PC-3 (cell line): ENCODE measurements at regions not wholly inside any gene's neighbourhood (a gene's known extent, or its start where the extent isn't known, plus 50 kb on each side); places are given as distances from the start of the nearest gene placed in this dataset.
"Not testable (repeated sequence)": the region's sequence is repeated elsewhere in the genome, so short reads cannot be mapped to it uniquely, and the experiment has no call there.

ENCODE experiments used
- ATAC-seq: fragments of 200-7000 bp; cut with Tn5 transposase; 2 replicates; pipeline ENCODE4 v1.9.1; 2020; ENCODE audit warnings: mild to moderate bottlenecking, moderate library complexity
- BruUV-seq: library from RNA; stranded (reverse); fragments of 400-500 nt; replicated peaks from 2 replicates; lab custom pipeline; 2021; lab: Mats Ljungman, UMichigan
- CTCF ChIA-PET: fragments of 300-600 bp; sonication (Branson Sonifier 250); formaldehyde crosslinking; loops from one replicate; lab custom pipeline; 2022; ENCODE audit warnings: antibody characterized with exemption; lab: Charles Lee
- POLR2A ChIA-PET: fragments of 300-600 bp; sonication (Branson Sonifier 250); formaldehyde crosslinking; loops from one replicate; lab custom pipeline; 2022; ENCODE audit warnings: antibody characterized with exemption; ENCODE audit not compliant: unreplicated experiment; lab: Charles Lee
- DNase-seq: peaks from one replicate; pipeline ENCODE4 v3.0.0-alpha.2; 2015
- H2AFZ ChIP-seq: fragments of 300-600 bp; sonication (generic); 2 replicates; pipeline ENCODE4 v1.6.0; 2016; ENCODE audit warnings: antibody characterized with exemption, low read length
- H3F3A ChIP-seq: fragments of 300-600 bp; sonication (generic); one replicate; pipeline ENCODE4 v1.6.0; 2017; ENCODE audit warnings: antibody characterized with exemption, low read length, control low read depth, mild to moderate bottlenecking; ENCODE audit not compliant: unreplicated experiment
- H3K27ac ChIP-seq: fragments of 300-600 bp; sonication (generic); 2 replicates; pipeline ENCODE4 v1.5.1; 2016; ENCODE audit warnings: mild to moderate bottlenecking, low read length
- H3K27me3 ChIP-seq: fragments of 300-600 bp; sonication (generic); 2 replicates; pipeline ENCODE4 v1.6.1; 2016; ENCODE audit warnings: low read length, mixed read lengths
- H3K36me3 ChIP-seq: fragments of 300-600 bp; sonication (generic); 2 replicates; pipeline ENCODE4 v1.6.1; 2016; ENCODE audit warnings: low read depth, mixed run types, low read length, mixed read lengths
- H3K4me1 ChIP-seq: fragments of 300-600 bp; sonication (generic); 2 replicates; pipeline ENCODE4 v1.5.1; 2016; ENCODE audit warnings: low read length; ENCODE audit not compliant: insufficient read depth
- H3K4me2 ChIP-seq: fragments of 300-600 bp; sonication (generic); 2 replicates; pipeline ENCODE4 v1.6.0; 2016; ENCODE audit warnings: low read length
- H3K4me3 ChIP-seq: fragments of 300-600 bp; sonication (generic); 2 replicates; pipeline ENCODE4 v1.5.1; 2016; ENCODE audit warnings: mild to moderate bottlenecking, low read length, mixed read lengths
- H3K79me2 ChIP-seq: fragments of 300-600 bp; sonication (generic); 2 replicates; pipeline ENCODE4 v1.6.1; 2017; ENCODE audit warnings: low read length, mixed read lengths
- H3K9ac ChIP-seq: fragments of 300-600 bp; sonication (generic); 2 replicates; pipeline ENCODE4 v1.6.0; 2016; ENCODE audit warnings: mild to moderate bottlenecking, low read length
- H3K9me2 ChIP-seq: fragments of 300-600 bp; sonication (generic); replicated peaks from 2 replicates; pipeline ENCODE4 v1.6.1; 2016; ENCODE audit warnings: mixed run types, low read length, mixed read lengths
- H3K9me3 ChIP-seq: fragments of 300-600 bp; sonication (generic); 2 replicates; pipeline ENCODE4 v1.6.1; 2016; ENCODE audit warnings: low read length, mixed read lengths
- H4K20me1 ChIP-seq: fragments of 300-600 bp; sonication (generic); 2 replicates; pipeline ENCODE4 v1.6.1; 2016; ENCODE audit warnings: low read length, mixed read lengths
- CTCF ChIP-seq: fragments of 300-600 bp; sonication (generic); conservative IDR thresholded peaks from 2 replicates; pipeline ENCODE4 v1.5.1; 2017; ENCODE audit warnings: antibody characterized with exemption, low read depth, mild to moderate bottlenecking, low read length
- EZH2 ChIP-seq: fragments of 300-600 bp; sonication (generic); IDR thresholded peaks from one replicate; pipeline ENCODE4 v1.6.1; 2017; ENCODE audit warnings: antibody characterized with exemption, mild to moderate bottlenecking, low read length; ENCODE audit not compliant: unreplicated experiment
- EZH2phosphoT487 ChIP-seq: fragments of 300-600 bp; sonication (generic); IDR thresholded peaks from 2 replicates; pipeline ENCODE4 v1.6.1; 2018; ENCODE audit warnings: mild to moderate bottlenecking, antibody characterized with exemption, low read length, borderline replicate concordance
- intact Hi-C: fragments of 100-400 bp; cut with micrococcal nuclease; formaldehyde crosslinking; loops from 2 replicates; pipeline ENCODE4 v1.9.0; 2023

GRCh38 chr17:13659051-13659450 lies 57.3 kb upstream of the HS3ST3A1 start:
- H3K4me2 ChIP-seq, H3K27me3 ChIP-seq, H3K79me2 ChIP-seq, CTCF ChIA-PET, DNase-seq, POLR2A ChIA-PET, H4K20me1 ChIP-seq, H3K4me3 ChIP-seq, H3K9me2 ChIP-seq, H3F3A ChIP-seq, H2AFZ ChIP-seq, BruUV-seq, intact Hi-C loops, ATAC-seq, H3K9me3 ChIP-seq, H3K36me3 ChIP-seq, H3K9ac ChIP-seq, H3K27ac ChIP-seq, H3K4me1 ChIP-seq: not testable (repeated sequence)

- H3K36me3 ChIP-seq, result no peaks in the 10 kb centered on the region
- H3K27me3 ChIP-seq, result no peaks in the 10 kb centered on the region
- peaks cover 8% of the 10 kb centered on the region; the same call in 1 of the 2 replicates for H3K9me3 ChIP-seq
- no peaks in the 10 kb centered on the region for H3F3A ChIP-seq
- no peaks in the 10 kb centered on the region for H3K9me2 ChIP-seq
- no TSS peak for BruUV-seq
- H3K9ac ChIP-seq, result no peak overlapping the region
- H3K4me2 ChIP-seq, result no peak overlapping the region
- intact Hi-C loops, result no loop called here
- ChIA-PET POLR2A (no interaction called here), CTCF (no interaction called here)
- no peak for ATAC-seq
- no peak for DNase-seq
- H3K27ac ChIP-seq, result no peak overlapping the region
- H2AFZ ChIP-seq, result no peak overlapping the region
- TF ChIP-seq EZH2 (no peak), CTCF (no peak), EZH2phosphoT487 (no peak)
- H3K4me3 ChIP-seq, result no peak overlapping the region
- peaks cover 4% of the 10 kb centered on the region; the same call in 1 of the 2 replicates for H3K4me1 ChIP-seq
- peaks cover 9% of the 10 kb centered on the region; the same call in 1 of the 2 replicates for H3K79me2 ChIP-seq
- no peaks in the 10 kb centered on the region for H4K20me1 ChIP-seq
Measured at GRCh38 chr17:13665872-13666635, 64.3 kb upstream of the HS3ST3A1 start.

- intact Hi-C loops, result no loop called here
- Histone ChIP-seq H3F3A (no peaks in the 10 kb centered on the region), H3K4me1 (peaks cover 11% of the 10 kb centered on the region), H3K27me3 (no peaks in the 10 kb centered on the region), H3K36me3 (no peaks in the 10 kb centered on the region), H4K20me1 (no peaks in the 10 kb centered on the region), H3K4me2 (peak overlapping the region; percentile 79), H2AFZ (peak overlapping the region; percentile 77), H3K27ac (0 out of 2 replicates have a peak overlapping the region, but pooled peaks have one; percentile 2), H3K4me3 (peak overlapping the region; percentile 51), H3K9me2 (no peaks in the 10 kb centered on the region), H3K9ac (peak overlapping the region; percentile 3; the same call in 1 of the 2 replicates), H3K9me3 (peaks cover 8% of the 10 kb centered on the region; the same call in 1 of the 2 replicates), H3K79me2 (peaks cover 9% of the 10 kb centered on the region; the same call in 1 of the 2 replicates)
- BruUV-seq, result no TSS peak
- ChIA-PET CTCF (interaction anchor here (0.6 kb wide), 1 partner anchor 76 kb away, joined by 3 read pairs; no protein-coding TSS in a partner anchor), POLR2A (no interaction called here)
- TF ChIP-seq EZH2phosphoT487, result no peak
- TF ChIP-seq CTCF, result no peak
- TF ChIP-seq EZH2, result no peak
- ATAC-seq (no peak), DNase-seq (peak; percentile 44)
Measured at GRCh38 chr17:13671341-13671740, 69.6 kb upstream of the HS3ST3A1 start.
